ENCODE measurements at regions not wholly inside any gene's neighbourhood (a gene's known extent, or its start where the extent isn't known, plus 50 kb on each side); places are given as distances from the start of the nearest gene placed in this dataset.
A peak's percentile ranks its signal among the peaks of the same experiment; 100 is the strongest.

GRCh38 chr6:120852293-120852849 is 481.9 kb downstream of the TBC1D32 start:
- no TSS peak for BruUV-seq (replicated peaks)
- Histone ChIP-seq H3K9me3 (ENCODE audit: control insufficient read depth, insufficient read depth, low read depth, low read length) (no peaks in the 10 kb centered on the region; the same call in 1 of the 2 replicates), H3K36me3 (ENCODE audit: control insufficient read depth, insufficient read depth, low read length) (no peaks in the 10 kb centered on the region), H3K4me3 (ENCODE audit: low read depth in 2 of 2, low read length in 2 of 2) (no peak overlapping the region), H3K27ac (ENCODE audit: low read length) (no peak overlapping the region), H3K4me1 (ENCODE audit: control insufficient read depth, insufficient read depth, low read length) (no peaks in the 10 kb centered on the region), H3K27me3 (ENCODE audit: control insufficient read depth, insufficient read depth, low read length) (no peaks in the 10 kb centered on the region)
- intact Hi-C loops (cut with micrococcal nuclease; ENCODE audit: unreplicated experiment): no loop called here
- in situ Hi-C loops (cut with HindIII; ENCODE audit: low pct_unique_long_range_greater_than_20kb, low sequenced_read_pairs): no loop called here
- TF ChIP-seq SIN3A (IDR thresholded peaks at IDR 0.05; ENCODE audit: borderline replicate concordance, insufficient read depth, low read depth, low read length) (no peak), REST (IDR thresholded peaks at IDR 0.05; ENCODE audit: insufficient read depth in 1 of 2, low read depth in 2 of 2, low read length in 1 of 2) (no peak), TCF7L2 (IDR thresholded peaks at IDR 0.05; ENCODE audit: low read depth, low read length) (no peak), CTCF (IDR thresholded peaks at IDR 0.05) (no peak), POLR2AphosphoS5 (IDR thresholded peaks at IDR 0.05; ENCODE audit: low read depth, low read length) (no peak)
- ATAC-seq: no peak
- no peak for DNase-seq (ENCODE audit: low read depth, low spot score)
- ChIA-PET CTCF (no interaction called here), POLR2A (no interaction called here)

GRCh38 chr6:120826253-120826652 is 508.0 kb downstream of the TBC1D32 start:
- Histone ChIP-seq H3K27ac (ENCODE audit: low read length) (no peak overlapping the region), H3K4me1 (ENCODE audit: control insufficient read depth, insufficient read depth, low read length) (no peaks in the 10 kb centered on the region), H3K27me3 (ENCODE audit: control insufficient read depth, insufficient read depth, low read length) (no peaks in the 10 kb centered on the region), H3K9me3 (ENCODE audit: control insufficient read depth, insufficient read depth, low read depth, low read length) (no peaks in the 10 kb centered on the region), H3K36me3 (ENCODE audit: control insufficient read depth, insufficient read depth, low read length) (no peaks in the 10 kb centered on the region), H3K4me3 (ENCODE audit: low read depth in 2 of 2, low read length in 2 of 2) (no peak overlapping the region)
- DNase-seq (ENCODE audit: low read depth, low spot score) (peak; percentile 22), ATAC-seq (no peak)
- POLR2A ChIA-PET: no interaction called here
- BruUV-seq (replicated peaks): no TSS peak
- in situ Hi-C loops (cut with HindIII; ENCODE audit: low pct_unique_long_range_greater_than_20kb, low sequenced_read_pairs) (no loop called here), intact Hi-C loops (cut with micrococcal nuclease; ENCODE audit: unreplicated experiment) (loop anchor here (5.0 kb wide), 2 partner anchors 1474 to 1679 kb away; no protein-coding TSS in a partner anchor)
- peak; percentile 73 for TF ChIP-seq CTCF (IDR thresholded peaks at IDR 0.05)
- no peak for TF ChIP-seq SIN3A (IDR thresholded peaks at IDR 0.05; ENCODE audit: borderline replicate concordance, insufficient read depth, low read depth, low read length)
- CTCF ChIA-PET: no interaction called here
